ENCODE measurements at regions not wholly inside any gene's neighbourhood (a gene's known extent, or its start where the extent isn't known, plus 50 kb on each side); places are given as distances from the start of the nearest gene placed in this dataset.
"Not testable (repeated sequence)": the region's sequence is repeated elsewhere in the genome, so short reads cannot be mapped to it uniquely, and the experiment has no call there.

DNA sequence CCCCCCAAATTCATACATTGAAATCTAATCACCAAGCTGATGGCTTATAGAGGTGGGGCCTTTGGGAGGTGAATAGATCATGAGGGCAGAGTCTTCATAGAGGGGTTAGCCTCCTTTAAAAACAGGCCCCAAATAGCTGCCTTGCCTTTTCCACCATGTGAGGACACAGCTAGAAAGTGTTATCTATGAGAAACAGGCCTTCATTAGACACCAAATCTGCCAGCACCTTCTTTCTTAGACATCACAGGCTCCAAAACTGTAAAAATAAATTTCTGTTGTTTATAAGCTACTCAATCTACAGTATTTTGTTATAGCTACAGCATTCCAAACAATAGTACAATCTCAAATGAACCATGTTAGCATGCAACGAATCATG is 459.3 kb upstream of the GCFC2 start:
- DNase-seq (ENCODE audit: low spot score): no peak

DNA sequence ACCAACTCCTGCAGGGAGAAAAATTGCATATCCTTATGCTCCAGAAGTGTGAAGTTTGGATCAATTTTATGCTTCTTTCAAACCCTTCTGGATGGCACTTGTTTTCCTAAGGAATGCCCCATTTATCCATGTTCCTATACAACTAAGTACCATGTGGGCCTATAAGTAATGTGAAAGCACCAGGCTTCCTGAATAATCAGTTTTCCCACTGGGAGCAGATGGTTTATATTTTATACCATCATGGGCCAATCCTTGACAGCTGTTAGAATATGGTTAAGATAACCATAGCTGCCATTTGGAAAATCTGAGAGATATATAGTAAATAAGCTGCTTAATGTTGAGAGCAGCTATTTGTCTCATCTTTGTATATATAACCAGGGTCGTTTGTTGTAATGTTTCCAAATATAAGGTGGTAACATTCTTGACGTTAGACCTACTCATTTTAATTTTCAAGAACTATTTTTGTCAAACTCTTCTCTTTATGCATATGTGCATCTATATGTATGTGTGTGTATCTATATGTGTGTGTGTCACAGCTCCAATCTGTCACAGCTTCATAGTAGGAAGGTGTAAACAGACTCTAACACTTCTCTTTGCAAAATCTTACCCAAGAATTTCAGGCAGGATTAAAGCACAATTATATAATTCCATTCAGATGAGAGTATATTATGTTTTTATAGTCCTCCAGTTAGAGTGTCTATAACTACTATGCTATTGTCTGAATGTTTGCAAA is 458.7 kb upstream of the GCFC2 start:
- DNase-seq (ENCODE audit: low spot score): no peak

DNA sequence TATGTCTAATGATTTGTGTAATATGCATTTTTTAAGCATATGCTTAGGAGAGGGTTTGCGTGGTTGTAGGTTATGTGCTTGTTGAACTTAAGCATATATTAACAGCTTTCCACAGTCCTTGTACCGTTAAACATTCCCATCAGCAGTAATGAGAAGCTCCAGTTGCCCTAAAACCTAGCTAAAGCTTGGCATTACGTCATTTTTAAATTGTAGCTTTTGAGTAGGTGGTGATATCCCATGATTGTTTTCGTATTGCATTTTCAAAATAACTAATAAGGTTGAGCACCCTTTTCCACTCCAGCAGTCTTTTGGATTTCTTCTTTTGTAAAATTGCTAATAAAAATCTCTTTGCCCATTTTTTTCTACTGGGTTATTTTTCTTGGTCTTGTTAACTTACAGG is 453.1 kb upstream of the GCFC2 start:
- DNase-seq (ENCODE audit: low spot score): no peak

DNA sequence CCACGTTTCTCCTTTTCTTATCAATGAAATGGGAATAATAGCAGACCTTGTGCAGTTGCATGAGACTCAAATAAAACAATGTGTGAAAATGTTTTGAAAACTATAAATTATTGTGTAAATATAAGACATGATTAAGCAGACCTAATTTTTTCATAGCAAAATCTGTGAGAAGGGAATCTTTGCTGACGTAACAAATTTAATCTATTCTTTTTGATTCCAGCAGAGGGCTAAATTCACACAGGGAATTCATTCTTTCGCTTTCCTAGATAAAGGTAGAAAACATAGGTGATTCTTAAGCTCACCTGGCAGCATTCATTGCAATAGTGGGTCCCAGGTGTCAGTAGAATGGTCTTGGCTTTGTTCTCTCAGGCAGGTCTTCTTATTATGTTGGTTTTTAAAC is 450.0 kb upstream of the GCFC2 start:
- no peak for DNase-seq (ENCODE audit: low spot score)

DNA sequence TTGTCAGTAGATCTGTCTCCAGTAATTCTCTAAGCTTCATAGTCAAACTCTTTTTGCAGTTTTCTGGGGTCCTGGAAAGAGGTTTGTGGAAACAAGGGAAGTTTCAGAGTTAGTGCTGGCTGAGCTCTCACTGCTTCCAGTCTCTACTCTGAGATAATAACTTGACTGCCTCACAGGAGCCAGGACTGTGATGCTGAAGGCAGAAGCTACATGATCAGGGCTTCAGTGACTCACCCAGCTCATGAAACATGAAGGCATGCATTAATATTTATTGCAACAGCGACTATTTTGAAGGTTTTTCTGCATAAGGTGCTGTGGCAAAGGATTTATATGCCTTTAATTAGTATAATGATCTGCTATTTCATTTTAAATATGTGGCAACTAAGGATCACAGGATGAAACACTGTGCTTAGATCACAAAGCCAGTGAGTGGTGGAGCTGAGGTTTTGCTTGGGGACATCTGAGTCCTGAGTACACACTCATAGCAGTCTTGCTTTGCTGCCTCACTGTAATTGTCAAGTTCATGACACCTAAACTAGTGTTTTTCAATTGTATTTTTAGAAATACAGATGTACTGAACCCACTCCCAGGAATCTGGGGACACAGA is 448.4 kb upstream of the GCFC2 start:
- DNase-seq (ENCODE audit: low spot score): no peak

DNA sequence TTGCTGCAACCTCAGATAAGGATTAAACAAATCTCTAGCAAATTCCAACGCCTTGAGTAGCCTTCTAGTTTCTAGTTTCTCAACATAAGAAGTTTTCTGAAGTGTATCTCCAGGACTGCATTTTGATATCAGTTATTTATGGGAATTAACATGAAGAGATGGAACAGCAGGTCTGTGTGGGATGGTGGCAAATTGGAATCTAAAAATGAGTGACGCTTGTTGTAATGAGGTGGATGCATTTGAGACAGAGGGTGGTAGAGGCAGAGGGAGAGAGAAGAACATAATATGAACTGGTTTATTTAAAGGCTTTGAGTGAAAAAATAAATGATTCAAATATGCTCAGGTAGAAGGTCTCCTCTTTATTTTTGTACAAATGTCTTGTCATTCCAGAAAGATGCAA is 446.8 kb upstream of the GCFC2 start:
- DNase-seq (ENCODE audit: low spot score): no peak

DNA sequence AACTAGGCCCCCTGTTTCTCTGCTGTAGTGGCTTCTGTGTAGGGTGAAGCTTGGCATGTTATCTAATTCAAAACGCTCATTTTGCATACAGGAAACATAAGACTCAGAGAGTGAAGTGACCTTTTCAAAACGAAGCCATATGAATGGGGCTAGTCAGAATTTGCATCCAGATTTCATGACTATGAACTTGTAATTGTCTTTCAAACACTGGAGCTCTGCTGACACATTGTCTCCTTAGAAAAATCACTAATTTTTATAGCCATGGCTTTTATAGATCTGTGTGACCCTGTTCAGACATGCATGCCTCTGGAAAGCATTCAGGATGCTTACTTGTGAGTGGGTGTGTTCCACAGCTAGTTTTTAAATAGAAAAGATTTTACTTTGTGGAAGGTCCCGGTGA is 444.3 kb upstream of the GCFC2 start:
- DNase-seq (ENCODE audit: low spot score): no peak

DNA sequence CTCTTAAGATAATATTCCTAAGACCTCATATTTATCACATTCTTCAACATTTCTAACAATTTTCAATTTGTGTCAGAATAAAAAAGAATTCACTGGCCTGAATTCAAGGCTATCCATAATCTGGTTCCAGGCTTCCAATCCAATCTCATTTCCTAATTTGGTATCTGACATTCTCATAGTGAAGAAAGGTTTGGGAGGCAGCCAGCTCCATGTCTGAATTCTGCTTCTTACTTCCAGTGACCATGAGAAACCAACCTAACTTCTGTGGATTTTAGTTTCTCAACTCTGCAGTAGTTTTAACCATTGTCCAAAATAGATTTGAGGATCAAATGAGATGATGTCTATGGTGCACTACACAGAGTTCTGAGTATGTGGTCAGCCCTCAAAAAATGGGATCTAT is 439.1 kb upstream of the GCFC2 start:
- no peak for DNase-seq (ENCODE audit: low spot score)

DNA sequence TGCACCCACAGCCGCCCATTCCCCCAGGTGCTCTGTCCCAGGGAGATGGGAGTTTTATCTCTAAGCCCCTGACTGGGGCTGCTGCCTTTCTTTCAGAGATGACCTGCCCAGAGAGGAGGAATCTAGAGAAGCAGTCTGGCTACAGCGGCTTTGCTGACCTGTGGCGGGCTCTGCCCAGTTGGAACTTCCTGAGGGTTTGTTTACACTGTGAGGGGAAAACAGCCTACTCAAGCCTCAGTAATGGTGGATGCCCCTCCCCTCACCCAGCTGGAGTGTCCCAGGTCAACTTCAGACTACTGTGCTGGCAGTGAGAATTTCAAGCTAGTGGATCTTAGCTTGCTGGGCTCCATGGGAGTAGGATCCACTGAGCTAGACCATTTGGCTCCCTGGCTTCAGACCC is 428.6 kb upstream of the GCFC2 start:
- DNase-seq (ENCODE audit: low spot score): not testable (repeated sequence)

DNA sequence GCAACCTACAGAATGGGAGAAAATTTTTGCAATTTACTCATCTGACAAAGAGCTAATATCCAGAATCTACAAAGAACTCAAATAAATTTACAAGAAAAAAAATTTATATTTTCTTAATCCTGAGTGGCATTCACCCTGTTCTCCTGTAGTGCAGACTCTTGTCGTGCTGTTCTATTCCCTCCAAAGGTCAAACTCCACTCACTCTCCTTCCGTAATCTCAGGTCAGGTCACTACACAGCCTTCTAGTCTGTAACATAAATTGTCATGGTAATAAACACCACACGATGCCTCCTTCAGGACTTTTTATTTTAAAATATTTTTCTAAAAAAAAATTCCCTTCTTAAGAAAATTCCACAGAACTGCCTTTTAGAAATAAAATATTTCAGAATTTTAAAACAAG is 417.9 kb upstream of the GCFC2 start:
- DNase-seq (ENCODE audit: low spot score): no peak

DNA sequence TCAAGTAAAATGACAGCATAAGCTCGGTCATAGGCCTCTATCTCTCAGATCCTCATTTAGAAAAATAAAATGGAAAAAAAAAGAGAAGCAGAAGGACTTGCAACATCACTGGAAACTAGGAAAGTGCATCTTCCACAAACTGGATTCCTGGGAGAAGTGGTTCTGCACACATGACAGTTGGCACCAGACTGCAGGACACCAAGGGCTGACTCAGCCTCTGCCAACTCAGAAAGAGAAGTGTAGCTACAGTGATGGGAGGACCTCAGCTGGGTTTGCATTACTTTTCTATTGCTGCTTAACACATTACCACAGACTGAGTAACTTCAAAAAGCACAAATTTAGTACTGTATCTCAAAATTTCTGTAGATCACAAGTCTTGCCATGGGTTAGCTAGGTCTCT is 409.5 kb upstream of the GCFC2 start:
- DNase-seq (ENCODE audit: low spot score): no peak

DNA sequence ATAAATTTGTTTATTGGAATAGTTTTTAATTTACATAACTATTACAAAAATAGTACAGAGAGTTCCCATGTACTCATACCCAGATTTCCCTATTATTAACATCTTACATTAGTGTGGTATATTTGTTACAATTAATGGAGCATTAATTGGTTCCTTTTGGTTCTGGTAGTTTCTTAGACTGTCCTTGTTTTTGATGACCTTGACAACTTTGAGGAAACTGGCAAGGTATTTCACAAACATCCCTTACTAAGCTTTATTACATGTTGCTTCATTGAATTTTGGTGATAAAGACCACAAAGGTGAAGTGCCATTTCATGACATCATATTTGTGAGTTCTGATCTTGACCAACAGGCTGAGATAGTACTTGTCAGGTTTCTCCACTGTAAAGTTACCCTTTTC is 379.0 kb upstream of the GCFC2 start:
- no peak for DNase-seq (ENCODE audit: low spot score)

DNA sequence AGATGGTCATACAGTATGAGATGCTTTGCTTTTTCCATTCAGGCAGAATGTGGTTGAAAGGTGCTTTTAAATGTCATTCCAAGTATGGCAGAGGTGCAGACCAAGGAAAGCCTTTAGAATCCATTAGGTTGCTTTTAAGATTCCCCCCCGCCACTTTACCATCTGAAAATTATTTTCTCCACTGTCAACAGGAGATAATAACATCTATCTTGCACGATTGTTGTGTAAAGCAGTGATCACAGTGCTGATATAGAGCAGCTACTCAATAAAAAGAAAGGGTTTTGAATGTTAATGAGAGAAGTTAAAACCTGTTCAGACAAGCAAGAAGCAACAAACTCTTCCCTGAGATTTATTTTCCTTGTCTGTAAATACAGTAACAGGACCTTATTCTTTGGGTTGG is 372.5 kb upstream of the GCFC2 start:
- no peak for DNase-seq (ENCODE audit: low spot score)

DNA sequence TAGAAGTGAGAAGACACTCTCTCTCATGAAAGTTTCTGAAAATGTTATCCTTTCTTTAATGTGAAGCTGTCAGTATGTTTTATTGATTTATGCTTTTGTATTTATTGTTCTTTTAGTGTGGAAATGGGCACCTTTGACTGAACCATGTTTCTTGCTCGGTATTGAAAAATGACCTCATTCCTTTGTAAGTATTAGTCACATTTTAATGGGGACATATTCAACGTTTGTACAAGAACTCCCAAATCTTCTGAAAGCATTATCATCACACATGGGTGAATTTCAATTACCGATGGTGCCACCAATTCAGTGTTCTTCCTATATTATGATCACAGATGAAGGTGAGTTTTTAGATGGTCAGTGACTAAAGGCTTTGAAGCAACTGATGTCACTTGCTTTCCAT is 371.8 kb upstream of the GCFC2 start:
- DNase-seq (ENCODE audit: low spot score): no peak

DNA sequence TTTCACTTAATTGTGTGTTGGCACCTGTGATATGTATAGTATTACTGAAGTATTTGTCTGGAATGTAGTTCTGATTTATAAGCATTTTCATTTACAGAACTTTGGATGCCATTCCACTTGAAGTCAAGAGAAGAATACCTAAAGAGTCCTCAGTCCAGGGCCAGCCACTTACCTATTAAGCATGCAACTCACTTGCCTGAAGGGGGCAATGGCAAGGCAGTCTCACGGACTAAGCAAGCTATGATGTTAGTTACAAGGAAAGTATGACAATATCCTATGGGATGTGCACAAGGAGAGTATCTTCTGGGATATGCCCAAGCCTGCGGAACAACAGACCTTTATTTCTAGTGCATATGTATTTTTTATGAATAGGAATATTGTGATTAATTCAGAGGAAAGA is 369.4 kb upstream of the GCFC2 start:
- no peak for DNase-seq (ENCODE audit: low spot score)

DNA sequence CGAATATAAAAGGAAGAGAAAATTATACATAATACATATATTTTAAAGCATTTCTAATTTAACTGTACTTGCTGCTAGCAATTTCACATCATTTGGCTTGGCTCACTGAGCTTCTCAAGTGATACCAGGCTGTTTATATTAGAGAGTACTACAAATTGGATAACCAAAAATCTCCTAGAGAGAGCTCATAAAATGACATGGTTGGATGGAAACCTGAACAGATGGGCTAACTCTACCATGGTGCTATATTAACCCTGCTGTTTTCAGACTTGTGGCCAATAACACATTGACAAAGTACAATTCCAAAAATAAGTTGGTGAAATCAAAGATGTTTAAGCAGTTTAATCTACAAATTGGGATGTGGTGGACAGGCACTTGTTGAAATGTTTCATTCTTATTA is 364.4 kb upstream of the GCFC2 start:
- DNase-seq (ENCODE audit: low spot score): no peak

DNA sequence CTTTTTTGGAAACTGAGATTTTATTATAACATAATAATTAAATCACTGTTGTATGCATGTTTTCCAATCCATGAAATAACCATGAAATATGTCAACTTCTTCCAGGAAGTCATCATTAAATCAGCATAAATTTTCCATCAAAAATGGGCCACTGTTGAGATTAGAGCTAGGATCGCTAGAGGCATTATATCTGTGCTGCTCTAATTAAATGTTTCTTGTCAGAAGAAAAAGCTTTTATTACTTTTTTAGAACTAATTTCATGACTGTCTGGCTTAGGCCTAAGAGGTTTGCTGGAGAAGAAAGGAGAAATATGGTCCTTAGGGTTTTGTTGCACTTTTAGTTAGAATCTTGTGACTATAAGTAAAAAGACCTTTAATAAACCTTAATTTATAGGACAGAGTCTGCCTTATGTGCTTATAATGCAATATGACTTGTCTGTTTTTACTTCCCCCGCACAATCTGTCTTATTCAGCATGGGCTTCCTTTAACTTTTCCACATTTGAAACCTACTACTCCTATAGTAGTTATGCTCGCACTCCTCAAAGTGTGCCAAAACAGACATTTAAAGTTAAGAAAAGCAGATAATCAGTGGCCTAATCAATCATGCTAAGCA is 363.4 kb upstream of the GCFC2 start:
- DNase-seq (ENCODE audit: low spot score): no peak

DNA sequence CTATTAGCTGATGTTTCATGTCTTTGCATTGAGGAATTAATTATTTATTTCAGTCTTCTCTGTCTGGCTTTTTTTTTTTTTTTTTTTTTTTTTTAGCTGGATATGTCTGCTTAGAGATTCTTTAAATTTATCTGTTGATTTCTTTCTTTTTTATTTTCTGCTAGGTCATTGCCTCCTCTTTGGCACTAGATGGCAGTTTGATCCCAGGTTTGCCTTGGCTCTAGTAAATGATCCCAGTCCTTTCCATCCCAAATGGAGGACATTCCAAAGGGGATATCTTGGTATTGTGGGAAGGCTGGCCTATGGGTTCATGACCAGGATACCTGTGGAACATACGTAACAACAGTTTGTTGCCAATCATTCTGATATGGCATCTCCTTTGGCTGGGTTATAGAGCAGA is 339.5 kb upstream of the GCFC2 start:
- no peak for DNase-seq (ENCODE audit: low spot score)

DNA sequence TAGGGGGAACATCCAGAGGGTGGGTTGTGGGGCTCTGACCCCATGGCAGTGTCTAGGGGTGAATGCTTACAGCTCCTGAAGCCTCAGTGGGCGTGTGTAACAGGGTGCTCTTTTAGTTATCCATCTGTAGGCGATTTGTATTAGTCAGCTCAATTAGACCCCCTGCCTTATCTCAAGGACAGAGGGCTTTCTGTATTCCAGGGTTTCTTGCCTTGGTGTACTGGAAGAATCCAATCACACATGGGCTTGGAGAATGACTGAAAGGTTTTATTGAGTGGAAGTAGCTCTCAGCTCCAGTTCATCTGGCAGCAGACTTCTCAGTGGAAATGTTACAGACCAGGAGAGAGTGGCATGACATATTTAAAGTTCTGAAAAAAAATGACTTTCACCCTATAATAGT is 334.0 kb upstream of the GCFC2 start:
- DNase-seq (ENCODE audit: low spot score): no peak

DNA sequence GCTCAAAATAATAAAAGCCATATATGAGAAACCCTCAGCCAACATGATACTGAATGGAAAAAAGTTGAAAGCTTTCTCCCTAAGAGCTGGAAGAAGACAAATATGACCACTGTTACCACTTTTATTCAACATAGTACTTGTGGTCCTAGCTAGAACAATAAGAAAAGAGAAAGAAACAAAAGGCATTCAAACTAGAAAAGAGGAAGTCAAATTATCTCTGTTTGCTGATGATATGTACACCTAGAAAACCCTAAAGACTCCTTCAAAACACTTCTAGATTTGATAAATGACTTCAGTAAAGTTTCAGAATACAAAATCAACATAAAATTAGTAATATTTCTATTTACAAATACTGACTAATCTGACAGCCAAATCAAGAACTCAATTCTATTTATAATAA is 328.8 kb upstream of the GCFC2 start:
- no peak for DNase-seq (ENCODE audit: low spot score)

DNA sequence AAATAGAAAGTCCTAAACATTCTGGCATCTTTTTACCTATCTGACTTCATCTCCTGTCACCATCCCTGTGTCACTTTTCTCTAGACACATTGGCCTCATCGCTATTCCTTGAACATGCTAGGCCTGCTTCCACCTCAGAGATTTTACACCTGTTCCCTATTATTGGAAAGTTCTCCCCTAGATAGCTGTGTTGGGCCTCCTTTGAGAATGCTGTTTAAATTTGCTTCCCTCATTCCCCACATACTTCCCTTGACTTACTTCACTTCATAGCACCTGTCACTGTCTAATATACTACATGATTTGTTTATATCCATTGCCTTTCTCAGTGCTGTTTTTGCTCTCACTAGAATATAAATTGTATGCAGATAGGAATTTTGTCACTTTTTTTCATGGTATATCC is 317.0 kb upstream of the GCFC2 start:
- no peak for DNase-seq (ENCODE audit: low spot score)

DNA sequence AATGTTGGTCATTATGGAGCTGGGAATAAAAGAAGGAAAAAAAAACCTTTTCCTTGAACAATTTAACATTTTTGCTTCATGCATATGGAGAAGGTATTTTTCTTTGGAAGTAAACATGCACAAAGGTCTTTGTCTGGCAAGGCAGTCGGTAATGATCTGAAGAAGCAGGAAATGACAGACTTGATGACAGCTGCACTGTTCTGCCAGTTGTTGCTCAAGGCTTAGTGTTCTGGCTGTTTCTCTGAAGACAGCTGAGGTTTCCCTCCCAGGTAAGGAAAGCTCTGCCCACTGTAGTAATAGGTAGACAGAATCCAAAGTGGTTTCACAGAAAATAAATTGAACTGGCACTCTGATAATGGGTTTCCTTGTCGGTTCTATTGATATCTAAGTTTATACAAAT is 308.4 kb upstream of the GCFC2 start:
- DNase-seq (ENCODE audit: low spot score): no peak

DNA sequence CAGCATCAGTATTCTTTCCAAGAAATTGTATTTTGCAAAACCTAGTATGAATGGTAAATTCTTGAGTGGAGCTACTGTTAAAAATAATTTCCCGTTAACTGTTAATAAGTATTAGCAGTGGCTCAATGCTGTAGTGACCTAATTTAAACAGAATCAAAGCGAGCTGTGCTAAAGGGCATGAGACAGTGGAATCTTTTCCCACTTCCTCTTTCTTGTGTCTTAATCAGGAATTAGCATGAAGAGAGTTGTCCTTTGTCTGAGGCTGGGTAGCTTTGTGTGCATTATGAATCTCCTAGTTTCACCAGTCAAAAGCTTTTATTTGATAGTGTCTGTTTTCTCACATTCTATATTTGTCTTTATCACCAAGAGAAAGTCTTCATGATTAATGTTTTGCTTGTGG is 298.8 kb upstream of the GCFC2 start:
- no peak for DNase-seq (ENCODE audit: low spot score)

Data from hepatic stellate cell (primary cell).